ENCODE measurements at regions not wholly inside any gene's neighbourhood (a gene's known extent, or its start where the extent isn't known, plus 50 kb on each side); places are given as distances from the start of the nearest gene placed in this dataset.

DNA sequence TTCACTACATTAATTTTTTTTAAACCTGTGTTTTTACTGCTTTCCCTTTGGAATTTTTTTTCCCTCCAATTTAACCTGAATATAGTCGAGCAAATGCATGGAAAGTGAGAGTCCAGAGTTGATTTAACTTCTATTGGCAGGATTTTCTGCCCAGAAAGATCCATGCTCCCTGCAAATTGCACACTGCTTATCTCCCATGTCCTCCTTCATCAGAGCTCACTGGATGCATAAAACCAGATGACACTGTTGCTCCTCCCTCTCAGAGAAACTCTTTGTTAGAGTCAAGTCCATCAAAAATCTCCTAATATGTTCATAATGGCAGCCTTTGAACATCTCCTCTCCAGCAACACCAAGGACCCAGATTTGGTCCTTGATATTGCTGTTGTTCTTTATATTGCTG is 297.0 kb upstream of the SLC24A2 start:
- DNase-seq (ENCODE audit: low read depth in 1 of 2, low spot score in 1 of 2): no peak
- ATAC-seq: no peak
- H3K4me3 ChIP-seq: no peak overlapping the region
- no peak overlapping the region for H3K4me2 ChIP-seq
- TF ChIP-seq RCOR1 (IDR thresholded peaks at IDR 0.05; ENCODE audit: low read depth, low read length): no peak
- TF ChIP-seq CHD4 (IDR thresholded peaks at IDR 0.05; ENCODE audit: borderline replicate concordance): no peak
- TF ChIP-seq ELK1 (IDR thresholded peaks at IDR 0.05; ENCODE audit: low read depth, low read length): no peak
- no peak for TF ChIP-seq POLR2A (IDR thresholded peaks at IDR 0.05; ENCODE audit: low read length)
- no peak for TF ChIP-seq ZSCAN20 (CRISPR knock-in tag; IDR thresholded peaks at IDR 0.05)
- no peak for TF ChIP-seq BHLHE40 (IDR thresholded peaks at IDR 0.05; ENCODE audit: low read depth, low read length)
- no peak for TF ChIP-seq PHF8 (IDR thresholded peaks at IDR 0.05; ENCODE audit: borderline replicate concordance, low read depth)
- H3K9me3 ChIP-seq: no peaks in the 10 kb centered on the region
- CTCF ChIA-PET: no interaction called here
- POLR2A ChIA-PET: no interaction called here
- 0% methylated on average over 1 of the region's 1 CpG for WGBS (ENCODE audit: missing lambda C conversion rate)
- H3K4me1 ChIP-seq: no peaks in the 10 kb centered on the region
- no peak overlapping the region for H3K27ac ChIP-seq
- FAIRE-seq: no peak

DNA sequence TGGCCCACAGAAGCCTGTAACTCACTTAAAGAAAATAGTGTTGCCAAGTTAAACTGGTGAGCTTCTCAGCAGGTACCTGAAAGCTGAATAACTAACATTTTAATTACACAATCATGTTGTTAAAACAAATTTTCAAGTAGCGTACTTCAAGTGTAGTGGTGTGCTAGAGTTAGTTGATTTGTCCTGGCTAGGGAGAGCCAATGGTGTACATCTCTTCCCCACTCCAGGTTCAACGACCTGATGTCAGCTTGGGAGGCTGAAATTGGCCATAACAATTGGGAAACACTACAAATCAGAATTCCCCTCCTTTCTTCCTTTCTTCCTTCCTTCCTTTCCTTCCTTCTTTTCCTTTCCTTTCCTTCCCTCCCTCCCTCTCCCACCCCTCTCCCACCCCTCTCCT is 295.3 kb upstream of the SLC24A2 start:
- DNase-seq (ENCODE audit: low read depth in 1 of 2, low spot score in 1 of 2) (no peak), FAIRE-seq (no peak), ATAC-seq (no peak)
- Histone ChIP-seq H3K4me2 (no peak overlapping the region), H3K27ac (no peak overlapping the region), H3K9me3 (no peaks in the 10 kb centered on the region), H3K4me3 (no peak overlapping the region), H3K4me1 (no peaks in the 10 kb centered on the region)
- TF ChIP-seq KDM1A (IDR thresholded peaks at IDR 0.05; ENCODE audit: low read depth) (no peak), JUNB (IDR thresholded peaks at IDR 0.05) (no peak), ESRRA (IDR thresholded peaks at IDR 0.05; ENCODE audit: borderline replicate concordance, low read length) (no peak), SREBF2 (IDR thresholded peaks at IDR 0.05) (no peak), JUN (IDR thresholded peaks at IDR 0.05) (no peak), MAZ (IDR thresholded peaks at IDR 0.05; ENCODE audit: borderline replicate concordance, low read depth, low read length) (no peak), MYC (IDR thresholded peaks at IDR 0.05; ENCODE audit: borderline replicate concordance, low read length) (no peak)
- ChIA-PET CTCF (no interaction called here), POLR2A (no interaction called here)
- WGBS (ENCODE audit: missing lambda C conversion rate): 0% methylated on average over 2 of the region's 2 CpGs

DNA sequence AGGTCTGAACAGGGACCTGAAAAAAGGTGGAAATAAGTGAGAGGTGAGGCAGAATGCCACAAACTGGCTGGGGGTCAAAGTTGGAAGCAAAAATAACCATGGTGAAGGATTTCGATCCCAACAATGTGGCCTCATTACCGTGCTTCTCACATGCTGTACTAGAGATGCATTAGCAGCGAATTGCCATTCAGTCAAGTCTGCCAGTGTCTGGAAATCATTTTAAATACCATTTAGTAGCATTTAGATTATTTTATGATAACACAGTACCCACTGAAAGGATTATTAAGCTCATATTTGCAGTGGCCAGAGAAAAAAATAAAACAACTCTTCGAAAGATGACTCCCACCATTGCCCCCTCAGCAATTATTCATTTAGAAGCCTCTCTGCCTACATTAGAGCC is 294.6 kb upstream of the SLC24A2 start:
- ChIA-PET CTCF (interaction anchor here (0.6 kb wide), 1 partner anchor 37 kb away, joined by 3 read pairs; no protein-coding TSS in a partner anchor), POLR2A (no interaction called here)
- no peak overlapping the region for H3K4me2 ChIP-seq
- DNase-seq (ENCODE audit: low read depth in 1 of 2, low spot score in 1 of 2) (no peak), ATAC-seq (no peak), FAIRE-seq (no peak)
- no peaks in the 10 kb centered on the region for H3K4me1 ChIP-seq
- no peak overlapping the region for H3K27ac ChIP-seq
- WGBS (ENCODE audit: missing lambda C conversion rate): 2% methylated on average over 4 of the region's 4 CpGs
- H3K9me3 ChIP-seq: no peaks in the 10 kb centered on the region
- TF ChIP-seq KDM5A (IDR thresholded peaks at IDR 0.05) (no peak), POLR2AphosphoS2 (conservative IDR thresholded peaks at IDR 0.05; ENCODE audit: low read length) (no peak), EHMT2 (IDR thresholded peaks at IDR 0.05; ENCODE audit: low read depth) (no peak), ESRRA (IDR thresholded peaks at IDR 0.05; ENCODE audit: borderline replicate concordance, low read length) (no peak), PHF8 (IDR thresholded peaks at IDR 0.05; ENCODE audit: borderline replicate concordance, low read depth) (no peak), RCOR1 (IDR thresholded peaks at IDR 0.05; ENCODE audit: low read depth, low read length) (no peak), HMGXB4 (CRISPR knock-in tag; IDR thresholded peaks at IDR 0.05; ENCODE audit: borderline replicate concordance) (no peak), ELK1 (IDR thresholded peaks at IDR 0.05; ENCODE audit: low read depth, low read length) (no peak), EHF (CRISPR knock-in tag; IDR thresholded peaks at IDR 0.05) (no peak), MAFK (IDR thresholded peaks at IDR 0.05; ENCODE audit: partially characterized antibody) (no peak), MAZ (IDR thresholded peaks at IDR 0.05; ENCODE audit: borderline replicate concordance, low read depth, low read length) (no peak), KDM1A (IDR thresholded peaks at IDR 0.05; ENCODE audit: low read depth) (no peak), CHD4 (IDR thresholded peaks at IDR 0.05; ENCODE audit: borderline replicate concordance) (no peak), HDAC2 (IDR thresholded peaks at IDR 0.05) (no peak), HOXB5 (CRISPR knock-in tag; IDR thresholded peaks at IDR 0.05) (no peak), NPAS2 (CRISPR knock-in tag; IDR thresholded peaks at IDR 0.05; ENCODE audit: borderline replicate concordance) (no peak), BHLHE40 (IDR thresholded peaks at IDR 0.05; ENCODE audit: low read depth, low read length) (no peak), FOSL2 (IDR thresholded peaks at IDR 0.05) (no peak), FOSL2 (CRISPR knock-in tag; IDR thresholded peaks at IDR 0.05) (no peak), ZC3H11A (IDR thresholded peaks at IDR 0.05) (no peak)
- no peak overlapping the region for H3K4me3 ChIP-seq
